ENCODE measurements at regions not wholly inside any gene's neighbourhood (a gene's known extent, or its start where the extent isn't known, plus 50 kb on each side); places are given as distances from the start of the nearest gene placed in this dataset.

- TF ChIP-seq CTCF (IDR thresholded peaks at IDR 0.05 in 4 of 5, conservative IDR thresholded peaks at IDR 0.05 in 1 of 5): no peak
- no peak for TF ChIP-seq POLR2A (IDR thresholded peaks at IDR 0.05)
Observed at GRCh38 chr2:88892207-88892606, 200.7 kb downstream of the RPIA start.

All from gastrocnemius medialis (tissue), 4 donors.